Trophoblast cell (in vitro differentiated cells and primary cell): ENCODE measurements at regions not wholly inside any gene's neighbourhood (a gene's known extent, or its start where the extent isn't known, plus 50 kb on each side); places are given as distances from the start of the nearest gene placed in this dataset.

Source experiments
- DNase-seq, 2 donors: peaks; one replicate each; pipeline ENCODE4 v3.0.0-alpha.2; 2016
- H2AFZ ChIP-seq: 2 replicates; pipeline ENCODE4 v1.6.1; 2013; ENCODE audit warnings: low read length, moderate library complexity, mild to moderate bottlenecking; ENCODE audit not compliant: insufficient read depth, poor library complexity
- H2AK5ac ChIP-seq: 2 replicates; pipeline ENCODE4 v1.6.1; 2013; ENCODE audit warnings: mild to moderate bottlenecking, low read length
- H2BK120ac ChIP-seq: 2 replicates; pipeline ENCODE4 v1.6.1; 2013; ENCODE audit warnings: low read length, mild to moderate bottlenecking, moderate library complexity; ENCODE audit not compliant: insufficient read depth, poor library complexity
- H2BK12ac ChIP-seq: 2 replicates; pipeline ENCODE4 v1.6.1; 2013; ENCODE audit warnings: mild to moderate bottlenecking, low read length, moderate library complexity
- H2BK5ac ChIP-seq: 2 replicates; pipeline ENCODE4 v1.6.1; 2013; ENCODE audit warnings: low read length, low read depth, moderate library complexity, mild to moderate bottlenecking; ENCODE audit not compliant: poor library complexity
- H3K14ac ChIP-seq: 2 replicates; pipeline ENCODE4 v1.6.1; 2013; ENCODE audit warnings: mild to moderate bottlenecking, low read length
- H3K18ac ChIP-seq: 2 replicates; pipeline ENCODE4 v1.6.1; 2013; ENCODE audit warnings: mild to moderate bottlenecking, low read length
- H3K23ac ChIP-seq: 2 replicates; pipeline ENCODE4 v1.6.1; 2013; ENCODE audit warnings: low read length
- H3K27ac ChIP-seq: 2 replicates; pipeline ENCODE4 v1.5.1; 2013; ENCODE audit warnings: low read depth, mild to moderate bottlenecking, inconsistent platforms, low read length, moderate library complexity
- H3K27me3 ChIP-seq: 2 replicates; pipeline ENCODE4 v1.6.1; 2013; ENCODE audit warnings: inconsistent platforms, mild to moderate bottlenecking, low read length, moderate library complexity; ENCODE audit not compliant: insufficient read depth
- H3K36me3 ChIP-seq, 2 experiments: 1 replicate in 1 of 2; 2 replicates in 1 of 2; pipeline ENCODE4 v1.6.1; 2013; ENCODE audit warnings: low read length in 2 of 2, mild to moderate bottlenecking in 2 of 2, moderate library complexity in 1 of 2; ENCODE audit not compliant: insufficient read depth in 2 of 2, control insufficient read depth in 1 of 2
- H3K4ac ChIP-seq: 2 replicates; pipeline ENCODE4 v1.6.1; 2013; ENCODE audit warnings: low read depth, mild to moderate bottlenecking, low read length, moderate library complexity
- H3K4me1 ChIP-seq, 2 experiments: 1 replicate in 1 of 2; 2 replicates in 1 of 2; pipeline ENCODE4 v1.6.1; 2013; ENCODE audit warnings: low read length in 2 of 2, mild to moderate bottlenecking in 2 of 2, moderate library complexity in 1 of 2; ENCODE audit not compliant: insufficient read depth in 2 of 2, control insufficient read depth in 1 of 2
- H3K4me2 ChIP-seq: 2 replicates; pipeline ENCODE4 v1.6.1; 2013; ENCODE audit warnings: inconsistent platforms, mild to moderate bottlenecking, low read length, moderate library complexity
- H3K4me3 ChIP-seq: 2 replicates; pipeline ENCODE4 v1.5.1; 2013; ENCODE audit warnings: mild to moderate bottlenecking, low read depth, low read length, inconsistent platforms
- H3K79me1 ChIP-seq: one replicate; pipeline ENCODE4 v1.6.1; 2013; ENCODE audit warnings: low read length
- H3K79me2 ChIP-seq: 2 replicates; pipeline ENCODE4 v1.6.1; 2013; ENCODE audit warnings: low read length, mild to moderate bottlenecking; ENCODE audit not compliant: control insufficient read depth, insufficient read depth, poor library complexity
- H3K9ac ChIP-seq: 2 replicates; pipeline ENCODE4 v1.6.1; 2013; ENCODE audit warnings: mild to moderate bottlenecking, low read length
- H3K9me3 ChIP-seq: 2 replicates; pipeline ENCODE4 v1.6.1; 2013; ENCODE audit warnings: low read depth, mild to moderate bottlenecking, control low read depth, inconsistent platforms, low read length; ENCODE audit not compliant: insufficient read depth
- H4K12ac ChIP-seq: 2 replicates; pipeline ENCODE4 v1.6.1; 2013; ENCODE audit warnings: low read depth, mild to moderate bottlenecking, low read length, moderate library complexity
- H4K8ac ChIP-seq: 2 replicates; pipeline ENCODE4 v1.6.1; 2013; ENCODE audit warnings: low read depth, mild to moderate bottlenecking, low read length, moderate library complexity
- H4K91ac ChIP-seq: one replicate; pipeline ENCODE4 v1.6.1; 2013; ENCODE audit warnings: low read depth, mild to moderate bottlenecking, low read length, moderate library complexity
- WGBS: extraction: QIAGEN DNeasy Blood & Tissue Kit; methylation state at CpG from one replicate; pipeline ENCODE4 v1.1.7; 2013; ENCODE audit warnings: missing lambda C conversion rate; ENCODE audit not compliant: insufficient read length, insufficient coverage; ENCODE audit errors: extremely low coverage; 5-methylcytosine and 5-hydroxymethylcytosine counted together

- Histone ChIP-seq H4K91ac (no peak overlapping the region), H3K4me3 (no peak overlapping the region), H3K23ac (no peak overlapping the region), H2BK12ac (no peak overlapping the region), H2BK5ac (no peak overlapping the region), H3K4me1 (no peaks in the 10 kb centered on the region), H2AK5ac (no peak overlapping the region), H3K79me1 (no peaks in the 10 kb centered on the region), H3K36me3 (no peaks in the 10 kb centered on the region), H3K18ac (no peak overlapping the region), H3K27me3 (no peaks in the 10 kb centered on the region), H3K9me3 (no peaks in the 10 kb centered on the region), H4K12ac (no peak overlapping the region), H3K79me2 (no peaks in the 10 kb centered on the region), H3K14ac (no peak overlapping the region), H3K27ac (no peak overlapping the region), H3K4me2 (no peak overlapping the region), H3K4ac (no peak overlapping the region), H4K8ac (no peak overlapping the region), H2BK120ac (no peak overlapping the region), H2AFZ (no peak overlapping the region), H3K9ac (no peak overlapping the region)
- DNase-seq = peak in 1 of 2 donors; percentile 7
- no CpG with 5 or more reads among the region's 3 CpGs for WGBS
These were observed 118.9 kb downstream of the ACER2 start for GRCh38 chr9:19527663-19528062.

GRCh38 chr9:19522558-19522957, 113.7 kb downstream of the ACER2 start:
- Histone ChIP-seq H4K8ac (no peak overlapping the region), H4K12ac (no peak overlapping the region), H3K27ac (no peak overlapping the region), H2BK120ac (no peak overlapping the region), H3K18ac (no peak overlapping the region), H2AFZ (no peak overlapping the region), H4K91ac (no peak overlapping the region), H3K9ac (no peak overlapping the region), H3K9me3 (no peaks in the 10 kb centered on the region), H3K79me1 (no peaks in the 10 kb centered on the region), H2BK12ac (no peak overlapping the region), H2BK5ac (no peak overlapping the region), H3K27me3 (no peaks in the 10 kb centered on the region), H3K4ac (no peak overlapping the region), H3K79me2 (no peaks in the 10 kb centered on the region), H3K36me3 (no peaks in the 10 kb centered on the region), H2AK5ac (no peak overlapping the region), H3K23ac (no peak overlapping the region), H3K14ac (no peak overlapping the region), H3K4me3 (no peak overlapping the region), H3K4me2 (no peak overlapping the region), H3K4me1 (no peaks in the 10 kb centered on the region)
- no CpG with 5 or more reads among the region's 2 CpGs for WGBS
- no peak for DNase-seq

GRCh38 chr9:19521205-19521604, 112.4 kb downstream of the ACER2 start:
- Histone ChIP-seq H3K9me3 (no peaks in the 10 kb centered on the region), H3K27ac (no peak overlapping the region), H3K79me2 (no peaks in the 10 kb centered on the region), H3K4ac (no peak overlapping the region), H3K18ac (no peak overlapping the region), H2AK5ac (no peak overlapping the region), H3K14ac (no peak overlapping the region), H3K23ac (no peak overlapping the region), H4K8ac (no peak overlapping the region), H2BK12ac (no peak overlapping the region), H2BK120ac (no peak overlapping the region), H3K79me1 (no peaks in the 10 kb centered on the region), H2AFZ (no peak overlapping the region), H3K9ac (no peak overlapping the region), H3K4me3 (no peak overlapping the region), H3K4me1 (no peaks in the 10 kb centered on the region), H4K12ac (no peak overlapping the region), H3K4me2 (no peak overlapping the region), H2BK5ac (no peak overlapping the region), H3K27me3 (no peaks in the 10 kb centered on the region), H4K91ac (no peak overlapping the region), H3K36me3 (no peaks in the 10 kb centered on the region)
- WGBS = no CpG with 5 or more reads among the region's 2 CpGs
- no peak for DNase-seq

GRCh38 chr9:19517202-19517942, 108.6 kb downstream of the ACER2 start:
- Histone ChIP-seq H3K36me3 (no peaks in the 10 kb centered on the region), H3K9me3 (no peaks in the 10 kb centered on the region), H3K27me3 (no peaks in the 10 kb centered on the region), H3K79me1 (no peaks in the 10 kb centered on the region), H4K8ac (no peak overlapping the region), H3K27ac (no peak overlapping the region), H3K9ac (no peak overlapping the region), H2BK120ac (no peak overlapping the region), H2AFZ (no peak overlapping the region), H3K4ac (no peak overlapping the region), H3K14ac (no peak overlapping the region), H3K79me2 (no peaks in the 10 kb centered on the region), H4K12ac (no peak overlapping the region), H3K4me3 (no peak overlapping the region), H2BK5ac (no peak overlapping the region), H3K4me2 (no peak overlapping the region), H4K91ac (no peak overlapping the region), H3K4me1 (peaks cover 0 to 4% of the 10 kb centered on the region in 2 experiments), H3K18ac (no peak overlapping the region), H2BK12ac (no peak overlapping the region), H3K23ac (no peak overlapping the region), H2AK5ac (no peak overlapping the region)
- DNase-seq = no peak
- no CpG with 5 or more reads among the region's 3 CpGs for WGBS
